ENCODE measurements at regions not wholly inside any gene's neighbourhood (a gene's known extent, or its start where the extent isn't known, plus 50 kb on each side); places are given as distances from the start of the nearest gene placed in this dataset.
"Not testable (repeated sequence)": the region's sequence is repeated elsewhere in the genome, so short reads cannot be mapped to it uniquely, and the experiment has no call there.

DNA sequence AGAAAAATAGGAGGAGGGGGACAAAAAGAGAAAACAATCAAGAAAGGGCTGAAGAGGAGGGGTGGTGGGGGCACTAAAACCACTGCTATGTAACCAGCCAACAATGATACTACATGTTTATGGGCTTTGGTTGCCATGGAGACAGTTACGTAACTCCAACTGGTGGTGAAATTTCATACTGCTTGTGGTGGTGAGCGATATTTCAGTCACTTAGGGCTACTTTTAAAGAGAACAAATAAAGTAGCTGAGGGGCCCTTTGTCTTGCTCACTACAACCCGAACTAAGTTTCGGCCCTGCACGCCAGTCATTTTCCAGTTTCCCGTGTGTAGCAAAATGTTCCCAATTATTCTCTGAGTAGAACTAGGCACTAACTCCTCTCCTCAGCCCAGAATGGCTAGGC lies 275.2 kb upstream of the EDA2R start:
- no peak for DNase-seq

- DNase-seq, result no peak
Observed at GRCh38 chrX:66912417-66912816, 273.5 kb upstream of the EDA2R start.

DNA sequence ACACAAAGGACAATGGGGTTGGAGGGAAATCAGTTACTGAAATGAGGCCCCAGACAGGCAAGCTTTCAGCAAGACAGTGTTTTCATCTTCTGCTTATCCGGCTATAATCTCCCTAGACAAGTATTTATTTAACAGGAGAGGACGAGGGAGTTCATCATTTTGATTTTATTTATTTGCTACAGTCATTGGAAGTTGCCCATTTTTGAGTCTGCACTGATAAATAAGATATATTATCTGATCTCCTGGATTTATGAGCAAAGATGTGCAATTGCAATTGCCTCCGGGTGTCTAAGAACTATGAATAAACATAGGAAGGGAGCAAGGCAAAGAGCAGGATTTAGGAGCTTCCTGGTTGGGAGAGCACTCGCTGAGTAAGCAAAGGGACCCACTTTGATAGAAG lies 263.2 kb upstream of the EDA2R start:
- no peak for DNase-seq

- DNase-seq, result no peak
Observed at GRCh38 chrX:66900886-66901285, 262.0 kb upstream of the EDA2R start.

- DNase-seq, result no peak
Observed at GRCh38 chrX:66892004-66892403, 253.1 kb upstream of the EDA2R start.

GRCh38 chrX:66889418-66889817 lies 250.5 kb upstream of the EDA2R start:
- DNase-seq, result no peak

- DNase-seq, result no peak
Observed at GRCh38 chrX:66882101-66882500, 243.2 kb upstream of the EDA2R start.

GRCh38 chrX:66876776-66877175 lies 237.9 kb upstream of the EDA2R start:
- no peak for DNase-seq

- DNase-seq, result no peak
Observed at GRCh38 chrX:66872771-66873170, 233.9 kb upstream of the EDA2R start.

GRCh38 chrX:66863721-66864120 lies 224.8 kb upstream of the EDA2R start:
- peak in 1 of 58 donors; percentile 0 for DNase-seq

- DNase-seq, result no peak
Observed at GRCh38 chrX:66833426-66833825, 194.5 kb upstream of the EDA2R start.

DNA sequence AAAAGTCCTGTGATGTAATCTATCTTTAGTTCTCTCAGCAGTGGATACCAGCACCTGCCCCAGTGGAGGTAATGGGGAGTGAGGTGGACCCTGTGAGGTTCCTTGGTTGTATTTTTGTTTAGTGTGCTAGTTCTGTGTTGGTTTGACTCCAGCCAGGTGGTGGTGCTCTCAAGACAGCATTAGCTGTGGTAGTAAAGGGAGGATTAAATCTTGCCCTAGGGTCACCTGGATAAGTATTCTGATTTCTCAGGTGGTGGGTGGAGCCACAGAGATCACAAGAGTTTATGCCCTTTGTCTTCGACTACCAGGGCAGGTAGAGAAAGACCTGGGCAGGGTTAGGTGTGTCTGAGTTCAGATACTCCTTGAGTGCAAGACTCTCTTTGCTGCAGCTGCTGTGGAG lies 176.3 kb upstream of the EDA2R start:
- no peak for DNase-seq

DNA sequence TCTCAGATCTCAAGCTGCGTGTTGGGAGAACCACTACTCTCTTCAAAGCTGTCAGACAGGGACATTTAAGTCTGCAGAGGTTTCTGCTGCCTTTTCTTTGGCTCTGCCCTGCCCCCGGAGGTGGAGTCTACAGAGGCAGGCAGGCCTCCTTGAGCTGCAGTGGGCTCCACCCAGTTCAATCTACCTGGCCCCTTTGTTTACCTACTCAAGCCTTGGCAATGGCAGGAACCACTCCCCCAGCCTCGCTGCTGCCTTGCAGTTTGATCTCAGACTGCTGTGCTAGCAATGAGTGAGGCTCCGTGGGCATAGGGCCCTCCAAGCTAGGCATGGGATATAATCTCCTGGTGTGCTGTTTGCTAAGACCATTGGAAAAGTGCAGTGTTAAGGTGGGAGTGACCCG lies 155.6 kb upstream of the EDA2R start:
- not testable (repeated sequence) for DNase-seq

GRCh38 chrX:66766318-66766717 lies 127.4 kb upstream of the EDA2R start:
- no peak for DNase-seq

DNA sequence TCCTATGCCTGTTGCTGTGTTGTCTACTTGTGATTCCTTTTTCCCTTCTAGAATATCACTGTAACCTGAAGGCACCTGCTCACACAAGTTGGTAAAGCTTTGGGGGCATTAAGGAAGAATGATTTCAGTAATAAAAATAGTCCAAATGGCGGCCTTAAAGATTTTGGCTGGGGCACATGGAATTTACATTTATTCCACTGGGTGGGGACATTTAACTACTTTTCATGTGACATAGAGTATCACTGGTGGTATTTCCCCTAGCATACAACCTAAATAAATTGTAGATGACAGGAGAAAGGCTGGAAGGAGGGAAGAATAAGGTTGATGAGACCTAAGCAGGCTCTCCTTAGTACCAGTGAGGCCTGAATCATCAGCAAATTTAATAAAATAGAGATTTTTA lies 121.8 kb upstream of the EDA2R start:
- DNase-seq, result no peak

- DNase-seq, result no peak
Observed at GRCh38 chrX:66756717-66757116, 117.8 kb upstream of the EDA2R start.

DNA sequence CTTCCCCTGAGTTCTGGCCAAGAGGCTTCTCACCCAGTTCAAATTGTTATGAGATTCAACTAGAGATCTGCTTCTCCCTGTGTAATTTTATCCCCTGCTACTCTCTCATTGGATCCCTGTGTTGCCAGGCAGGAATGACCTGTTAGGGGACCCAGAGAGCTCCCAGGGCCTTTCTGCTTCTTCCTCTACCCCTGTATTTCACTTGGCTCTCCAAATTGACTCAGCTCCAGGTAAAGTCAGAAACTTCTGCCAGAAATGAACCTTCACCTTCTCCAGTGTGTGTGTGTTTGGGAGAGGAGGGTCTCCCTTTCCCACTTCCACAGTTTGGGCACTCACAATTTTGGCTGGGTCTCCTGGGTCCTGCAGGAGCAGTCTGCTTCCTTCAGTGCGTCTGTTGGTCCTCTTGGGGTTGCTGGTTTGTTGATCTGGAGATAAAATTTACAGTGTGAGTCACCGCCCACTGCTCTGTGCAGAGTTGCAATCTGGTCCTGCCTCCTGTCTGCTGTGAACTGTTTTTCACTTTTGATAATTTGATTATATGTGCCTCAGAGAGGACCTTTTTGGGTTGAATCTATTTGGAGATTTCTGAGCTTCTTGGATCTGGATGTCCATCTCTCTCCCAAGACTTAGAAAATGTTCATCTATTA lies 112.4 kb upstream of the EDA2R start:
- no peak for DNase-seq

- not testable (repeated sequence) for DNase-seq
Observed at GRCh38 chrX:66744519-66744918, 105.6 kb upstream of the EDA2R start.

GRCh38 chrX:66731398-66731797 lies 92.5 kb upstream of the EDA2R start:
- peak in 2 of 58 donors; percentile 0 to 1 for DNase-seq

- DNase-seq, result peak in 54 of 58 donors; percentile 0 to 65 (median 30)
Observed at GRCh38 chrX:66728818-66729271, 90.0 kb upstream of the EDA2R start.

DNA sequence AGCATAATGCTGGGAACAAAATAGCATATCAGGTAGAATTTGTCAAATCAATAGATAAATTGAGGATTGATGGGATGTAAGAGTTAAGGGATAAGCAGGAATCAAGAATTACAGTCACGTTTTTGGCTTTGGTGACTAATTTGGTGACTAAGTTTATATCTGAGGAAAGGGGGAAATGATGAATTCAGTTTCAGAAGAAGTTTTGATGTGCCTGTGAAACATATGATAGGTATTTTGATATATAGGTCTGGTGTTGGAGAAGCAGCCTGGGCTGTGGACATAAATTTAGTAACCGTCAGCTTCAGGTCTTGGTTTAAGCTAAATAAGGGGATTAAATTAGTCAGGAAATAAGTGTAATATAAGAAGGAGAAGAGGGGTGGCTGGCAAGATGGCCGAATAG lies 79.0 kb upstream of the EDA2R start:
- DNase-seq, result no peak

GRCh38 chrX:66698273-66699204 lies 59.7 kb upstream of the EDA2R start:
- DNase-seq, result no peak

GRCh38 chrX:66692512-66692911 lies 53.6 kb upstream of the EDA2R start:
- DNase-seq, result not testable (repeated sequence)
